Anterior cingulate cortex (tissue), 58 donors: ENCODE measurements at regions not wholly inside any gene's neighbourhood (a gene's known extent, or its start where the extent isn't known, plus 50 kb on each side); places are given as distances from the start of the nearest gene placed in this dataset.
"Not testable (repeated sequence)": the region's sequence is repeated elsewhere in the genome, so short reads cannot be mapped to it uniquely, and the experiment has no call there.

ENCODE experiments used
- DNase-seq, 58 donors: peaks; one replicate each; lab custom pipeline; 2025; lab: John Stamatoyannopoulos, UW

GRCh38 chr2:138250843-138251320 lies 250.7 kb upstream of the SPOPL start:
- not testable (repeated sequence) for DNase-seq

- no peak for DNase-seq
These were observed 249.0 kb upstream of the SPOPL start for GRCh38 chr2:138252587-138252986.

GRCh38 chr2:138255670-138256069 lies 245.9 kb upstream of the SPOPL start:
- DNase-seq: no peak

GRCh38 chr2:138267161-138267901 lies 234.2 kb upstream of the SPOPL start:
- DNase-seq: no peak

GRCh38 chr2:138267902-138268254 lies 233.7 kb upstream of the SPOPL start:
- no peak for DNase-seq

- no peak for DNase-seq
These were observed 231.8 kb upstream of the SPOPL start for GRCh38 chr2:138269765-138270164.

- no peak for DNase-seq
These were observed 230.1 kb upstream of the SPOPL start for GRCh38 chr2:138271467-138271866.

GRCh38 chr2:138272524-138273195 lies 228.9 kb upstream of the SPOPL start:
- no peak for DNase-seq

GRCh38 chr2:138273280-138273679 lies 228.3 kb upstream of the SPOPL start:
- DNase-seq: not testable (repeated sequence)

GRCh38 chr2:138274421-138275291 lies 226.9 kb upstream of the SPOPL start:
- no peak for DNase-seq

- DNase-seq: no peak
These were observed 226.3 kb upstream of the SPOPL start for GRCh38 chr2:138275292-138275690.

- DNase-seq: no peak
These were observed 225.7 kb upstream of the SPOPL start for GRCh38 chr2:138275881-138276280.

GRCh38 chr2:138276339-138276738 lies 225.2 kb upstream of the SPOPL start:
- DNase-seq: no peak

GRCh38 chr2:138277062-138277461 lies 224.5 kb upstream of the SPOPL start:
- no peak for DNase-seq

- DNase-seq: no peak
These were observed 221.7 kb upstream of the SPOPL start for GRCh38 chr2:138279871-138280270.

GRCh38 chr2:138280999-138281695 lies 220.4 kb upstream of the SPOPL start:
- no peak for DNase-seq

- DNase-seq: no peak
These were observed 219.4 kb upstream of the SPOPL start for GRCh38 chr2:138282014-138282672.

- no peak for DNase-seq
These were observed 209.8 kb upstream of the SPOPL start for GRCh38 chr2:138291805-138292204.

- no peak for DNase-seq
These were observed 208.5 kb upstream of the SPOPL start for GRCh38 chr2:138293045-138293444.

GRCh38 chr2:138293549-138293948 lies 208.0 kb upstream of the SPOPL start:
- no peak for DNase-seq
